HG02623 (cell line): ENCODE measurements at regions not wholly inside any gene's neighbourhood (a gene's known extent, or its start where the extent isn't known, plus 50 kb on each side); places are given as distances from the start of the nearest gene placed in this dataset.

ENCODE experiments used
- ATAC-seq: cut with Tn5 transposase; IDR thresholded peaks from one replicate; pipeline ENCODE4 v1.9.1; 2021; ENCODE audit warnings: moderate library complexity; ENCODE audit not compliant: unreplicated experiment

DNA sequence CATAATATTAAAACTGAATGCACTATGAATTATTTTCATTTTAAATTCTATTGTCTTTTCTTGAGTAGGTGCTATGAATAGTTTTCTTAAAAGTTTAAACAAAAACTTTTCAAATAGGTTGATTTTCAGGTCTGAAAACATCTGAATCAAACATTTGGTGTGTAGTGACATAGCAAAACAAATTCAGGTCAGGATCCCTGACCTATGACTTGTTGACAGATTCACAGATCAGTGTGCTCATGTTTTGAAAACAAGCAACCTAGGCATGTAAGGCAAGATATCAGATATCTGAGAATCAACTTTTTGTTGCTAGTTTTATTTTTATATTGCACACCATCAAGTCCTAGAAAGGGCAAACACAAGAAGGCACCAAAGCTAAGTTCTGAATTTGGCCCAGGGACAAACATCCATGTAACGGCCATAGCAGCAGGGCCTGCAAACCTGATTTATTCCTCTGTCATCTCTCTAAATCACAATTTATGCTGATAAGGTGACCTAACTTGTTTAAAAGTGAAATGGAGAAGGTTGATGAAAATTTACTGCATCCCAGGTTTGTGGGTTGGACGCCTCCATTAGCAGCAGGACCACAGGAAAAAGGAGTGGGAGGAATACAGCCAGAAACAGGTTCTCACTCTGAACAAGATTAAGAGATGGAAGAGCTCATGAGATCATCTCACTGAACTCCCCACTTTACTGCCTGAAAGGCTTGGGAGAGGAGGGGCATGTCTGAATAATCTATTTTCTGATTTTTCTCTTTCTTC lies 337.7 kb downstream of the KCNRG start:
- no peak for ATAC-seq

DNA sequence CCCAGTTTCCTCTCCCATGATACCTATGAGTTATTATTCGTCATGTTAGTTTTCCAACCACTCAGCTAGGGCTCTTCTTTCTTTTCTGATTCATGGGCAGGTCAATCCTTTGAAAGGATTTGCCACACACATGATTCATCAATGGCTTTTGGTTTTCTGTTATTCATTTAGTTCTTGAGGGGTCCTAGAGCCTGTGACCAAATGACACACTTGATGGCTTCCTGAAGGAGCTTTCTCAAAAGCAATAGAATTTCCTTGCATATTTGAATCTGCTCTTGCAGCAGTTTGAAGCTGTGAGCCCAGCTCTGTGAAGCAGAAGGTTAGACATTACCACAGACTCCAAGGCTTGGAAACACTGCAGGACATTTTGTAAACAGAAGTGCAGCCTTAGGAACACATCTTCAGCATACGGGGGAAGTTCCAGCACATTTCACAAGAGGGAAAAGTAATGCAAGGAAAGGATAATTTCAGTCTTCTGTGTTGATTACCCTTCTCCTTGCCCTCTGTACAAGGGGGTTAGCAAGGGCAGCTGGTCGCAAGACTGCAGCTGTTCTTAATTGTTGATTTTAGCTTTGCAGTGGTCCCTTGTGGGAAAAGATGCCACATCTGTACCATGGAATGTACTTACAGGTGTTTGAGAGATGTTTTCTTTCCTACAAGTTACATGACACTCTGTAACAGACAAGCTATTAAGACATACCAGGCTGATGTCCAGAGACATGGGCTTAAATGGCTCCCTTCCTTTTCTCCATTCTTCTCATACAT lies 338.6 kb downstream of the KCNRG start:
- ATAC-seq, result no peak

DNA sequence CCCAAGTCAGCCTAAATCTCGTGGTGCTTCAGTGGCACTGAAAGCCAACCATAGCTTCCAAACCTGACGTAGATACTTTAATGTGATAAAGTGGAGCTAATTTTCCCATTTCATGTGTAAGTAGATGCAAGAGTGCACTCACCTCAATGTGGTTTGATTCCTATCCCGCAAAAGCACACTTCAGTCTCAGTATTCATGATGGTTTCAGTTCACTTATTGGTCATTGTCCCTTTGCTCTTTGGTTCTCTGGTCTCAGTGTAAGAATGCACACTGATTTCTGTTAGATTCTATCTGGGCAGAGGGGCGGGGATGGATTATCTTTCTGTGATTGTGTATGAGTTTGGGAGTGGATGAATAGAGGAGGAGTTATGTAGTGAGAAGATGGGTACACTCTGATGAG lies 340.6 kb downstream of the KCNRG start:
- no peak for ATAC-seq

DNA sequence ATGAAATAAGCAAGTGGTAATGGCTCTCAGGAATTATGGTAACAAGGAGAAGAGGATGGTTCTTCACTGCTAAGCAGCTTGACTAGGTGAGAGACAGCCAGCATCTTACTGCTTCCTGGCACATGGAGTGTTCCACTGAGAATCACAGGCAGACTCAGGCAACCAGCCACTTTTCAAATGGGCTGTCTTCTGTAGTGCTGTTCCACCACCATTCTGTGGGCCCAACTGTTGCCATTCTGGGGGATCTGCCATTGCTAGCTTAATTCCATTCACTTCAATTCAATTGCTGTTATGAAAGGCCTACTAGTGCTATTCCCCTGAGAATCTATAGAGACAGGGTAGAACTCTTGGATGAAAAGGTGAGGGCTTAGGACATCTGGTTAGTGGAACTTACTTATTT lies 341.9 kb downstream of the KCNRG start:
- no peak for ATAC-seq

DNA sequence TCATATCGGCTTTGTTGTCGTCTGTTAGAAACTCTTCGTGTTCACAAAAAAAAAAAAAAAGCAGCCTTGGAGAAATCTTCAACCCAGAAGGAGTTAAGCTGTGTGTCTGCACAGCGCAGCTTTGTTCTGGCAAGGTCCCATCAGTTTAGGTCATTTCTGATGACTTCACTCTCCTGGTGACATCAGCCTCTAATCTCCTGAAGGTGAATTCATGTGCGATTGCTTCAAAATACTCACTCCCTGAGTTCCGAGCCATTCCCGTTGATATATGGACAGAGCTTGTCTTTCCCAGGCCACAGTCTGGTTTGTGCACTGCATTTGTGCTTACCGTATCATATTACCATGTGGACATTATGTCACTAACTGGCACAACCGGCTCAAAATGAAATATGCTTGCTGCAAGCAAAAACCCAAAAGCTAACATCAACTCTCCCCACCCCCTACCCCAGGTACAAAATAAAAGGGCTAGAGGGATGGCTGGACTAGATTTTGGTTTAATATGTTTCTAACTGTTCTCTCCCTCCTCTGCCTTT lies 342.4 kb downstream of the KCNRG start:
- ATAC-seq, result no peak

DNA sequence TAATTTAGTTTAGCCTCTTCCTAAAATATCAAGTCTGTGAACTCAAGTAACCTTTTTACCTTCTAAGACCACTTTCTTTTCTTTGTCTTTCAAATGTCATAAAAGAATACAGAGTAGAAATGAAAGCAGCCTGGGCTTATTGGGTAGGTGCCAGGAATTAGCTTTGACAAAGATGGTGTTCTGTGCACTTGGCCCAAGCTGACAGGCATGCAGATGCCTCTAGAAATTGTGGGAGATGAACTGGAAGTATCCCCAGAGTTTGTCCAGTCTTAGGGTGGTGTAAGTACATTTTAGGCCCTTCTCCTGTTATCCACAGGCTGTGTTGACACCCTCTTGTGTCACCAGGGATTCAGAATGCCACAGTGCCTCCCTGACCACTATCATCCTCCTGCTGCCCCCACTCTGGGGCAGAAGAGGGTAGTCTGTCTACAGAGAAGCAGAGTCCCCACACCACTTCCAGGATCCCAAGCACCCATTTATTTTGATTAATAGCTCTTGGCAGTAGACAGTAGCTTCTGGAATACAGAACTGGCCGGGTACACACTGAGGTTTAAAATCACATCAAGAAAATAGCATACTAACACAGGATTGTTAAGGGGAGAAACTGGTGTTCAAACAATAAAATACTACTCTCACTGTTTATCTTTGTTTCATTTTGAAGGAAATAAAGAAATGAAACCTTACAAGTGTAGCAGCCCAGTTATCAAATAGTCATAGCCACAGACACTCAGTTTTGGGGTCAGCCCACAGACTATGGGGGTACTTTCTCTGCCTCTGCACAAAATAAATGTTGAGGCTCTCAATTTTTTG lies 343.2 kb downstream of the KCNRG start:
- no peak for ATAC-seq

DNA sequence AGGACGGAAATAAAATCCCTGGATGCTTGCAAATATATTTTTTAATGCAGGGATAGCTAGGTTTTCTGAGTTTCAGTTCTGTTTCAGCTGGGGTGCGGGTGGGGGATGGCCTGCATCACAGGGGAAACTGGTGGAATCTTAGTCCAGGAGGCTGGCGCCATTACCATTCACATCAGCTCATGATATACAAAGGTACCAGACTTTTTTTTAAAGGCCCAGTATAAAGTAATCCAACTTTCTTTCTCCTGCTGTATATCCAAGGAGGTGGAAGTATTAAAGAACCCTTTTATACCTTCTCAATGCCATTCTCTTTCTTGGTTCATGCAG lies 343.8 kb downstream of the KCNRG start:
- ATAC-seq, result no peak

DNA sequence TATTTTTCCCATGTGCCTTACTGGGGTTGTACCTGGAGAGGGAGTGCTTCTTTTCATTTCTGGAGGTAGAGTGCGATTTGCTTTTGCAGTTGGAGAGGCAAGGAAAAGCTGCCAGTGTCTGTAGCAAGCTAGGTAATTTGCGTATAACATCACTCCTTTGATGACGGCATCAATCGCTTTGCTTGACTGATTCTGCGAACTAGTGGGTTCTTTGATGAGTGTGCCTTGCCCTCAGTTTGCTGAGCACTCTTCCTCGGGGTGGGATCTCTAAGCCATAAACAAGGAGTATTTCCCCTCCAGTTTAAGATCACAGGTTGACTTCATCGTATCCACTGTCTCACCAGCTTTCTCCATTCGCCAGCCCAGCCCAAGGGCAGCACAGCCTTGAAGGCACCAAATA lies 344.5 kb downstream of the KCNRG start:
- ATAC-seq, result no peak

DNA sequence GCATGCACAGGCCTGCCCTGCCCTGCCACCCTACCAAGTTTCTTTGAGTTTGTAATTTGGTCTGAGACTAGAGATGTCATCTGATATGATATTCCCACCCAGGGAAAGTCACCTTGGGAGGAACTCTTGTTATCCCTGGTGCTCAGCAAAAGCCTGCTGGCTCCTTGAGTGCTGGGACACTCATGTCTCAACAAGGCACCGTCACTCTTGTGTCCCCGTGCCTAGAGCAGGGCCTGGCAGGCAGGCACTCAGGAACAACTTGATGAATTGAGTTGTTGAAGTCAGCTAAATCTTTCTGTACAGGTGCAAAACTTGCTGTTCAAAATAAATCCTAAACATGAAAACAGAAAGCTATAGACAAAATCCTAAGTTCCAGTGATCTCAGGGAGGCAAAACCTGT lies 345.4 kb downstream of the KCNRG start:
- ATAC-seq, result no peak

DNA sequence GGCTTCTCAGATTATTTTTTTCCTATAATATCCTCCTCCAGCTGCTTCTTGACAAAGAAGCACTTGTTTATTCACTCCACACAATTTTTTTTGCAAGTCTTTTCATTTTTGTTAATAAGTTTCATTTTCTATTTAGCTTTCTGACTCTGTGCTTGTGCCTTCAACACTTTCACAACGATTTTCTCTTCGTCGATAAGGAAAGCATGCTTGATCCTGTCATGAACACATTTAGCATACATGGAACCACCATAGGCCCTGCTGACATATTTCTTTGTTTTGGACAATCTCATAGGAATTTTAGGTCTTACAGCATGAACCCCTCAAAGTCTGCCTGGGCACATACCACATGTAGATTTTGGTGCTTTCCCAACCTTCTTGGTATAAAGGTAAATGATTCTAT lies 346.0 kb downstream of the KCNRG start:
- ATAC-seq, result no peak

DNA sequence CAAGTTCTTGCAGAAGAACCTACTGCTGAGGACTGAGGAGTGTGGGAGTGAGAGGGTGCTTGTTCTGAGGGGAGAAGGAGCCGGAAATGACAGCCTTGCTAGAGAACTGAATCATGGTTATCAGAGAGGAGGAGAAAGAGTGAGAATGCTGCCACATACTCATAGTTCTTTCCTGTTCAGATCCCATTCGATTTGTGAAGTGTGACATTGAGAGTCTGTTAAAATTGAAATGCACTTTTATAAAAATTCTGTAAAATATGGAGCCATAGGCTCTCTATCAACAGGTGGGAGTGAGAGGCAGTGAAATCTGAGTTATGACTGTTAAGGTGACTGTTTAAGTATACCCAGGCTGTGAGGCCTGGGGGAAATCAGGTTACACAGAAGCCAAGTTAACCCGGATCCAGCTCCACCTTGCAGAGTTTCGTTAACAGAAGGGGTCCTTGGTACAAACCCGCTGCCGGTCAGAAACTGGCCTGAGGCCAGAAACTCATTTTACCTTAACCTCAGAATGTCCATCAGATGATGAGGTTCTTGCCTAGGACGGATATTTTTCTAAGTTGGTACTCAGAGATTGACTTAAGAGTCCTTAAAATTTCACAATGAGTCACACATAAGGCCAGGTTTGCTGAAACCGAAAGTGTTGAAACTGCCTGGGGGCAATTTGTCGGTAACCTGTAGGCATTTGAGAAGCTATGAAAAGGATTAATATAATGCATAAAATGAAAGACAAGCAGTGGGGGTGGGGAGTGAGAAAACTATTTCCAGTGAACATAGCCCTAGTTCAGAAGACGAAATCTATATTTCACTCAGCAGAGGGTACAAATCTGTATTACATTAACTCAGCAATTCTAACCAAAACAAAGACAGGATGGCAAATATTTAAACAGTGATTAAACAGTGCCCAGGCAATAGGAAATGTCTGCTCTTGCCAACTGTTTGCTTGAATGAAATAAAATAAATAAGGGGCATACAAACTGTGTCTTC lies 350.5 kb downstream of the KCNRG start:
- ATAC-seq, result peak; percentile 44

DNA sequence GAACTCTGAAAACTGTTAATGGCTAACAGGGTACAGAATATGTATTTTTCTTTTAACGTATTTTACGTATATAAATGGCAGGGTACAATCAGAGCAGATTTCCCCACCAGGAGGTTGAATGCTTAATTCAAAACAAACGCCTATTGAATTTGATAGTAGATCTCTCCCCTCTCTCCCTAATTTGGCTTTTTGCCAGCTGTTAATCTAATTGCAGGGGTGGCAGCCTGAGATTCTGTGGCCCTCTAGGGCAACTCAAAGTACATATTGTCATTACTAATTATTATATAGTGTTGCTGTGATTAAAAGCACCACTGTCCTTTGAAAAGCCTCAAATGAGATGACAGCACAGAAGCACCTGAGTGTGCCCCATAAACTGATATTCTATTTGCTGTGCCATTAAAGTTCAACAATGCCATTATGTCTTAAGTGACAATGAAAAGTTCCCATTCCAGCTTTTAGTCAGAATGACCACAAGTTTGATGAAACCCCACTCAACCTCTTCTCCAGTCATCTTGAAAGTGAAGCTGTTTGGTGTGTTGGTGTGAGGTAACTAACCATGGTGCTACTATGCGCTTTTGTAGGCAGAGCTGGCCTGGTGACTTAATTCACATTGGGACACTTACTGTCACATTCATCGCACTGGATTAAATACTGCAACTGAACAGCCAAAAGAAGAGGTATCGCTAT lies 351.4 kb downstream of the KCNRG start:
- ATAC-seq, result peak; percentile 44

DNA sequence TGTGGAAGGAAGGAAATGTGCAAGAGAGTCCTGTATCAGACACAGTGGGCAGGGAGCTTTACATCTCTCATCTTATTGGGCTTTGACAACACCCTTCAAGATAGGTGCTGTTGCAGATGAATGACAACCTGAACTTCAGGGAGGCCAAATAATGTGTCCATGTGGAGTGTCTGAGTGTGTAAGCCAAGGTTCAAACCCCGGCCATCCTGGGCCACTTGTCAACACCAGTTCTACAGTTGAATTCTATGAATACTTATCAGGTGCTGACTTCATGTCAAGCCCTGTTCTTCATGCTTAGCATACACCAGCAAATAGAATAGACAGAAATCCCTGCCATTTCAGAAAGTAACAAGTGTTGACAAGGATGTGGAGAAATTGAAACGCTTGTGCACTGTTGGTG lies 354.4 kb downstream of the KCNRG start:
- no peak for ATAC-seq

DNA sequence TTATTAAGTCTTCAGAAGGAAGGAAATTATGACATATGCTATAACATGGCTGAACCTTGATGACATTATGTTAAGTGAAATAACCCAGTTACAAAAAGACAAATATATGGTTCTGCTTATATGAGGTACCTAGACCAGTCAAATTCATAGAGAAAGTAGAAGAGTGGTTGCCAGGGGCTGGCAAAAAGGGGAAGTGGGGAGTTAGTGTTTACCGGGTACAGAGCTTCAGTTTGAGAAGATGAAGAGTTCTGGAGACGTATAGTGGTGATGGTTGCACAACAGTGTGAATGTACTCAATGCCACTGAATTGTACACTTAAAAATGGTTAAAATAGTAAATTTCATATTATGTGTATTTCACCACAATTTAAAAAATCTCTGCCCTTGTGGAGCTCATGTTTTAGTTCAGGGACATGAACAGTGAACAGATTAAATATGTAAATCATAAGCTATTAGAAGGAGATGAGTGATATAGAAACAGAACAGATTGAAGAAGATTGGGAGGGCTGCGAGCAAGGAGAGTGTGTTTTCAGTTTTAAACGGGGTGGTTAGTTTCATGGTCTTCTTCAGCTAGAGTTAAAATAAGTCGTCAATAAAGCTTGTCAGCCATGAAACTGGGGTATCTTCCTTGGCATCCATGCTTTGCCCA lies 355.2 kb downstream of the KCNRG start:
- ATAC-seq, result peak; percentile 48

DNA sequence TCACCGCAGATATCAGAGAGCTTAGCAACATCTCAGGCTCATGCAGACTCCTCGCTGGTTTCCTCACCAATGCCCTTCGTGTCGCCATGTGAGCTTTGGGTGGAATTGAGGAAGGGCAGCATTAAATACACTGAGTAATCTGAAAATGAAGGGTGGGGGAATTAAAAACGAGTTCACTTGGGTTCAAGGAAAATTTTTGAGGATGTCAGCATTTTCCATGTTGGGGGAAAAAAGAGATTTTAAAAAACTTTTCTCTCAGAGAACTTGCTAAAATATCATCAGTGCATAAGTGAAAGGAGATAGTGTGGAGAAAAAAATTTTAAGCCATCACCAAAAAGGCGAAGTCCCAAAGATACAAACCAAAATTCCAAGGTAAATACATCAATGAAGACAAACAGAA lies 359.3 kb downstream of the KCNRG start:
- no peak for ATAC-seq

DNA sequence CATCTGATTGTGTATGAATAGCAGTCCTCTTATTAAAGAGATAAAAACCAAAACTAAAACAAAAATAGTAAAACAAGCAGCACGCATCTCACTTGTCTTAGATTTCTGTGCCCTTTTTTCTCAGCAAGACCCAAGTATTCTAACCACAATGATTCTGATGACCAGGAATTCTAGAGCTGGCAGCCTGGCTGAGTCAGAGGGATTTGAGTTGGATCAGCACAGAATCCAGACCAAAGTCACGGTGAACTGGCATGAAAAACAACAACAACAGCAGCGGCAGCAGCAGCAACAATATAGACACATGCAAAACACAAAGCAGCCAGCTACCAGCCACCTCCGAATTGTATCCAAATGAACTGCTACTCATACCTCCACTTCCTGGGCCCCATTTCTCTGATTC lies 360.5 kb downstream of the KCNRG start:
- ATAC-seq, result no peak

DNA sequence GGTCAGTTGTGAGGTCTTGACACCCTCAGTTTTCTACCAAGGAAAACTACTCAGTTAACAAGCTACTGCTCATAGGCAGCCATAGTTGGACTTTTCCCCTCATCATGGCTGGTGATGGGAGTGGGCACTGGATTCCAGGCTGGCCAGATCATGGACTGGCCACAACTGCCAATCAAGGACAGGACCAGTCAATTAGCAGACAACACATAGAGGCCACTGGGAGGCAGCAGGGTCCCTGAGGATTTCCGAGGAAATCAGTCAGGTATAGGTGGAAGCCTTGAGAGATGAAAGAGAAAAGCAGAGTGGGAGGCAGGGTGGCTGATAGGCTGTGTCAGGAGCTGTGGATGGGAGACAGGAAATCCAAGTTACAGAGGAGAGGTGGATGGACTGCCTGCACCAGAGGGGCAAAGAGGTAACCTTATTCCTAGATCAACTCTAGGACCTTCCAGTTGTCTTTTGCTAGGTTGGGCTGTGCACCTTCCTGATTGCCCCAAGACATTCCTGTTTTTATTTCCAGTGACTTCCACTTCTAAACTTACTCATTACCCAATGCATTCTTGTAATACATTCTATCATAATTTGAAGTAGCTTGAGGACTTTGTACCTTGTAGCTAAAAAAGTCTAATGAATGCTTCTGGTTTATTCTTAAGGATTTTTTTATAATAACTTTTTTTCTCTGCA lies 361.8 kb downstream of the KCNRG start:
- no peak for ATAC-seq

DNA sequence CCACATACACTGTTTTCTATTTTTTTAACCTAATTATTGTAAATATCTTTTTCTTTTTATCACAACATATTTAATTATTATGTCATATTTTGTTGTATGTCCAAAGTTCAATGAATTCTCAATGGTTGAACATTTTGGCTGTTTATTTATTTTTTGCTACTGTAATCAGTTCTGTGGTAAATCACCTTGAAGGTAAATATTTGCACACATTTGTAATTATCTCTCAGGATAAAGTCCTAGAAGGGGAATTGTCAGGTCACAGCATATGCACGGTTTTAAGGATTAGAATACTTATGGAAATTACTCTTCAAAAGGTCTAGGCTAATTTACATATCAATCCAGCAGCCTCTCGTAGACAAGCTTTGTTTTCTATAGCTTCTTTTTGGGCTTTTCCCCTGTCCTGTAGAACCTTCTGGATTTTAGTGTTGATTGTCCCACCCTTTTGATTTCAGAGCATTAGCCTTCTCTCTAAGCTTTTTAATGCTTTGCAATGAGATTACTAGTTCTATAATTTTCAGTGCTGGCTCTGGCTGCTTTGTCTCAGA lies 362.6 kb downstream of the KCNRG start:
- no peak for ATAC-seq
